ENCODE measurements at regions not wholly inside any gene's neighbourhood (a gene's known extent, or its start where the extent isn't known, plus 50 kb on each side); places are given as distances from the start of the nearest gene placed in this dataset.

- TF ChIP-seq CTCF (IDR thresholded peaks at IDR 0.05): no peak
- no peak for TF ChIP-seq POLR2AphosphoS5 (IDR thresholded peaks at IDR 0.05)
Measured at GRCh38 chr16:65843941-65844340, 522.5 kb upstream of the CDH5 start.
